Testis (tissue), 2 donors: ENCODE measurements at regions not wholly inside any gene's neighbourhood (a gene's known extent, or its start where the extent isn't known, plus 50 kb on each side); places are given as distances from the start of the nearest gene placed in this dataset.

Experiments
- POLR2A ChIP-seq: fragments of 450-650 bp; IDR thresholded peaks from one replicate; pipeline ENCODE4 v1.6.1; 2017; ENCODE audit warnings: antibody characterized with exemption, mild to moderate bottlenecking, moderate library complexity
- TF ChIP-seq, protein P1 (sequence below), 3 experiments: fragments of 450-650 bp in 2 of 3; fragments of 200-600 bp in 1 of 3; sonication (generic) in 1 of 3; IDR thresholded peaks; one replicate each; pipeline ENCODE4 v1.5.1; 2016 to 2019; ENCODE audit warnings: antibody characterized with exemption in 3 of 3, mild to moderate bottlenecking in 2 of 3, moderate library complexity in 1 of 3

GRCh38 chr11:96707273-96707672 is 317.5 kb downstream of the JRKL start:
- TF ChIP-seq, protein P1, sequence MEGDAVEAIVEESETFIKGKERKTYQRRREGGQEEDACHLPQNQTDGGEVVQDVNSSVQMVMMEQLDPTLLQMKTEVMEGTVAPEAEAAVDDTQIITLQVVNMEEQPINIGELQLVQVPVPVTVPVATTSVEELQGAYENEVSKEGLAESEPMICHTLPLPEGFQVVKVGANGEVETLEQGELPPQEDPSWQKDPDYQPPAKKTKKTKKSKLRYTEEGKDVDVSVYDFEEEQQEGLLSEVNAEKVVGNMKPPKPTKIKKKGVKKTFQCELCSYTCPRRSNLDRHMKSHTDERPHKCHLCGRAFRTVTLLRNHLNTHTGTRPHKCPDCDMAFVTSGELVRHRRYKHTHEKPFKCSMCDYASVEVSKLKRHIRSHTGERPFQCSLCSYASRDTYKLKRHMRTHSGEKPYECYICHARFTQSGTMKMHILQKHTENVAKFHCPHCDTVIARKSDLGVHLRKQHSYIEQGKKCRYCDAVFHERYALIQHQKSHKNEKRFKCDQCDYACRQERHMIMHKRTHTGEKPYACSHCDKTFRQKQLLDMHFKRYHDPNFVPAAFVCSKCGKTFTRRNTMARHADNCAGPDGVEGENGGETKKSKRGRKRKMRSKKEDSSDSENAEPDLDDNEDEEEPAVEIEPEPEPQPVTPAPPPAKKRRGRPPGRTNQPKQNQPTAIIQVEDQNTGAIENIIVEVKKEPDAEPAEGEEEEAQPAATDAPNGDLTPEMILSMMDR (IDR thresholded peaks at IDR 0.05): no peak
- no peak for TF ChIP-seq POLR2A
